OCI-LY1 (cell line): ENCODE measurements at regions not wholly inside any gene's neighbourhood (a gene's known extent, or its start where the extent isn't known, plus 50 kb on each side); places are given as distances from the start of the nearest gene placed in this dataset.

Experiments
- H2AFZ ChIP-seq: fragments of 200-600 bp; sonication (generic), shearing (Covaris generic); 2 replicates; pipeline ENCODE4 v1.6.0; 2014; ENCODE audit warnings: antibody characterized with exemption, mild to moderate bottlenecking, low read length
- H3F3A ChIP-seq: fragments of 200-600 bp; sonication (generic), shearing (Covaris generic); 2 replicates; pipeline ENCODE4 v1.6.0; 2014; ENCODE audit warnings: mild to moderate bottlenecking, antibody characterized with exemption, low read length, moderate library complexity; ENCODE audit not compliant: insufficient read depth
- H3K27ac ChIP-seq: fragments of 200-600 bp; sonication (generic); 2 replicates; pipeline ENCODE4 v1.5.1; 2014; ENCODE audit warnings: low read length, mixed run types, mild to moderate bottlenecking, low read depth; ENCODE audit not compliant: poor library complexity, severe bottlenecking
- H3K27me3 ChIP-seq: fragments of 200-600 bp; sonication (generic); 2 replicates; pipeline ENCODE4 v1.6.0; 2014; ENCODE audit warnings: antibody characterized with exemption, mild to moderate bottlenecking, low read length, moderate library complexity; ENCODE audit not compliant: insufficient read depth
- H3K36me3 ChIP-seq: fragments of 200-600 bp; sonication (generic); 2 replicates; pipeline ENCODE4 v1.6.1; 2014; ENCODE audit warnings: mild to moderate bottlenecking, antibody characterized with exemption, low read length, moderate library complexity, mixed read lengths; ENCODE audit not compliant: insufficient read depth
- H3K4me1 ChIP-seq: fragments of 200-600 bp; sonication (generic); 2 replicates; pipeline ENCODE4 v1.5.1; 2014; ENCODE audit warnings: mild to moderate bottlenecking, low read length, moderate library complexity; ENCODE audit not compliant: insufficient read depth, severe bottlenecking
- H3K4me2 ChIP-seq: fragments of 200-600 bp; sonication (generic), shearing (Covaris generic); 2 replicates; pipeline ENCODE4 v1.6.1; 2014; ENCODE audit warnings: low read length
- H3K4me3 ChIP-seq: fragments of 200-600 bp; sonication (generic); 2 replicates; pipeline ENCODE4 v1.5.1; 2014; ENCODE audit warnings: low read length, low read depth, mild to moderate bottlenecking, mixed read lengths; ENCODE audit not compliant: poor library complexity, severe bottlenecking
- H3K79me2 ChIP-seq: fragments of 200-600 bp; shearing (Covaris generic); 2 replicates; pipeline ENCODE4 v1.6.1; 2016; ENCODE audit warnings: mixed run types, low read length, mixed read lengths; ENCODE audit not compliant: insufficient read depth
- H3K9ac ChIP-seq: fragments of 200-600 bp; sonication (generic), shearing (Covaris generic); 2 replicates; pipeline ENCODE4 v1.6.1; 2014; ENCODE audit warnings: mild to moderate bottlenecking, low read length, mixed read lengths
- H3K9me2 ChIP-seq: fragments of 200-600 bp; sonication (generic), shearing (Covaris generic); 2 replicates; pipeline ENCODE4 v1.6.1; 2014; ENCODE audit warnings: low read depth, mild to moderate bottlenecking, low read length, mixed read lengths
- H3K9me3 ChIP-seq: fragments of 200-600 bp; shearing (Covaris generic); 2 replicates; pipeline ENCODE4 v1.6.1; 2014; ENCODE audit warnings: low read length, mixed read lengths
- H4K20me1 ChIP-seq: fragments of 200-600 bp; sonication (generic), shearing (Covaris generic); 2 replicates; pipeline ENCODE4 v1.6.0; 2016; ENCODE audit warnings: mild to moderate bottlenecking, low read length; ENCODE audit not compliant: insufficient read depth
- EZH2 ChIP-seq: fragments of 200-600 bp; sonication (generic), shearing (Covaris generic); IDR thresholded peaks from 2 replicates; pipeline ENCODE4 v1.8.0; 2017; ENCODE audit warnings: borderline replicate concordance, mixed run types, mild to moderate bottlenecking, antibody characterized with exemption, low read length, moderate library complexity, mixed read lengths
- TF ChIP-seq, protein P1 (sequence below): fragments of 200-600 bp; sonication (generic), shearing (Covaris generic); IDR thresholded peaks from 2 replicates; pipeline ENCODE4 v1.5.1; 2017; ENCODE audit warnings: mild to moderate bottlenecking, antibody characterized with exemption, low read length, moderate library complexity, mixed read lengths

DNA sequence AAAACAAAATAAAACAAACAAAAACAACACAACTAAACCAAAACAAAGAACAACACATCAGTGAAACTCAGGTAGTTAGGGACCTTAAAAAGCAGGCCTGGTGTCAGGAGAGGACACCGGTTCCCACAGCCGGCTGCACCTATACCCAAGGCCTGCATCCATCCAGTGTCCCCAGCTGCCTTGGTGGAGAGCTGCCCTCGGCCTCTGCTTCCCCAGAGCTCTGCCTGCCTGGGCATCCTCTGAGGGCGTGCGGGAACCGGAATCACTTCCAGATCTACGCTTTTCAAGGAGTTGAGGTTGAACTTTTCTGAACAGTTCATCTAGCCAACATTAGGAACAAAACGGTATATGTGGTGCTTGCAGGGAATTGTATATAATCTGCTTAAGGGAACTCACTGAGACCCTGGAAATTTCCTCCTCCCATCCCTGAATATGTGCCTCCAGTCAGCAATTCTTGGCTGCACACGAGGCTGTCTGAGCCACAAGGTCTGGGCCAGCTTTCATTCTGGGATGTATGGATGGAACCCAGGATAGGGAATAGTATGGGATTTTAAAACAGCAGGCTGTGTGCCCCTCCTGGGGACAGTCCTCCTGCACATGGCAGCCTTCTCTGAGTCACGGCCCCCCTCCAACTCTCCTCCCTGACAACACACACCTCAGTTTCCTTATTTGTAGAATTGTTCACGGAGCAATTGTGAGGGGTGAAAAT is 319.0 kb upstream of the RTL1 start:
- Histone ChIP-seq H3K4me1 (no peaks in the 10 kb centered on the region), H3K9me3 (no peaks in the 10 kb centered on the region), H2AFZ (no peak overlapping the region), H3K9me2 (no peaks in the 10 kb centered on the region), H3K4me2 (no peak overlapping the region), H3K79me2 (no peaks in the 10 kb centered on the region), H3K27me3 (no peaks in the 10 kb centered on the region), H3K9ac (no peak overlapping the region), H4K20me1 (no peaks in the 10 kb centered on the region), H3F3A (no peaks in the 10 kb centered on the region), H3K4me3 (no peak overlapping the region), H3K27ac (no peak overlapping the region), H3K36me3 (no peaks in the 10 kb centered on the region)
- TF ChIP-seq, protein P1, sequence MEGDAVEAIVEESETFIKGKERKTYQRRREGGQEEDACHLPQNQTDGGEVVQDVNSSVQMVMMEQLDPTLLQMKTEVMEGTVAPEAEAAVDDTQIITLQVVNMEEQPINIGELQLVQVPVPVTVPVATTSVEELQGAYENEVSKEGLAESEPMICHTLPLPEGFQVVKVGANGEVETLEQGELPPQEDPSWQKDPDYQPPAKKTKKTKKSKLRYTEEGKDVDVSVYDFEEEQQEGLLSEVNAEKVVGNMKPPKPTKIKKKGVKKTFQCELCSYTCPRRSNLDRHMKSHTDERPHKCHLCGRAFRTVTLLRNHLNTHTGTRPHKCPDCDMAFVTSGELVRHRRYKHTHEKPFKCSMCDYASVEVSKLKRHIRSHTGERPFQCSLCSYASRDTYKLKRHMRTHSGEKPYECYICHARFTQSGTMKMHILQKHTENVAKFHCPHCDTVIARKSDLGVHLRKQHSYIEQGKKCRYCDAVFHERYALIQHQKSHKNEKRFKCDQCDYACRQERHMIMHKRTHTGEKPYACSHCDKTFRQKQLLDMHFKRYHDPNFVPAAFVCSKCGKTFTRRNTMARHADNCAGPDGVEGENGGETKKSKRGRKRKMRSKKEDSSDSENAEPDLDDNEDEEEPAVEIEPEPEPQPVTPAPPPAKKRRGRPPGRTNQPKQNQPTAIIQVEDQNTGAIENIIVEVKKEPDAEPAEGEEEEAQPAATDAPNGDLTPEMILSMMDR, result no peak
- TF ChIP-seq EZH2, result no peak

- H3K4me3 ChIP-seq, result no peak overlapping the region
- H2AFZ ChIP-seq, result no peak overlapping the region
- no peaks in the 10 kb centered on the region for H3K36me3 ChIP-seq
- TF ChIP-seq EZH2, result no peak
- TF ChIP-seq, protein P1, result no peak
- no peaks in the 10 kb centered on the region for H3K27me3 ChIP-seq
- no peaks in the 10 kb centered on the region for H3K4me1 ChIP-seq
- no peaks in the 10 kb centered on the region for H3K9me3 ChIP-seq
- no peak overlapping the region for H3K9ac ChIP-seq
- H3K79me2 ChIP-seq, result no peaks in the 10 kb centered on the region
- H3F3A ChIP-seq, result no peaks in the 10 kb centered on the region
- H3K9me2 ChIP-seq, result no peaks in the 10 kb centered on the region
- H4K20me1 ChIP-seq, result no peaks in the 10 kb centered on the region
- H3K4me2 ChIP-seq, result no peak overlapping the region
- no peak overlapping the region for H3K27ac ChIP-seq
Measured at GRCh38 chr14:101223127-101223526, 319.6 kb upstream of the RTL1 start.

DNA sequence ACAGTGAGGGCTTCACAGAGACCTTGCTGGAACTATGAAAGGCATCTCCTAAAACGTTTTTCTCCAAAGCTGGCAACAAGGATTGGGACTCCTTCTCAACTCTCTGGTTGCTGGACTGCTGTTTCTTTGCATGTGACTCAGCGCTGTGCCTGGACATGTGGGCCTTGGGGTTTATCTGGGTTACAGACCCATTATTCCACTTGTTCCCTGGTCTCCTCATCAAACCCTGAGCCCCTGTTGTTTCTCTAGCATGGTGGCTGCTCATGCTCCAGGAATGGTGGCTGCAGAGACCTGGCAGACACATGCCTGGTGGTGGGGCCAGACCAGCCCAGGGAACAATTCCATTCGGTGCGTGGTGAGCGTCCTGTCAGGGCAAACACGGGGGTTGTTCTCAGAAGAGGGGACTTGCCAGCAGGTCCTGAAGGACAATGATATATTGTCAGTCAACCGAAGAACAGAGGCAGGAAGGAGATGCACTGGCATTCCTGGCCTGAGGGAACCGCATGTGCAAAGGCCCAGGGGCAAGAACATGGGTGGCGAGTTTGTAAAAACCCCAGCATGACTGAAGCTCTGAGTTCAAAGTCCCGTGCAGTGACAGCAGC is 320.1 kb upstream of the RTL1 start:
- no peak overlapping the region for H3K9ac ChIP-seq
- no peak overlapping the region for H2AFZ ChIP-seq
- H3K9me2 ChIP-seq, result no peaks in the 10 kb centered on the region
- no peak overlapping the region for H3K4me2 ChIP-seq
- TF ChIP-seq, protein P1, result no peak
- TF ChIP-seq EZH2, result no peak
- no peaks in the 10 kb centered on the region for H3F3A ChIP-seq
- no peak overlapping the region for H3K27ac ChIP-seq
- H3K4me3 ChIP-seq, result no peak overlapping the region
- H3K9me3 ChIP-seq, result no peaks in the 10 kb centered on the region
- H4K20me1 ChIP-seq, result no peaks in the 10 kb centered on the region
- no peaks in the 10 kb centered on the region for H3K4me1 ChIP-seq
- no peaks in the 10 kb centered on the region for H3K27me3 ChIP-seq
- H3K79me2 ChIP-seq, result no peaks in the 10 kb centered on the region
- no peaks in the 10 kb centered on the region for H3K36me3 ChIP-seq
